Pulmonary artery endothelial cell (primary cell): ENCODE measurements at regions not wholly inside any gene's neighbourhood (a gene's known extent, or its start where the extent isn't known, plus 50 kb on each side); places are given as distances from the start of the nearest gene placed in this dataset.

Source experiments
- DNase-seq: peaks from one replicate; pipeline ENCODE4 v3.0.0-alpha.2; 2011; ENCODE audit warnings: low read depth, low spot score

- no peak for DNase-seq
Observed at GRCh38 chr7:31284106-31284505, 56.4 kb downstream of the NEUROD6 start.

- DNase-seq: no peak
Observed at GRCh38 chr7:31271641-31272405, 68.7 kb downstream of the NEUROD6 start.

GRCh38 chr7:31267486-31267885 is 73.0 kb downstream of the NEUROD6 start:
- no peak for DNase-seq

- no peak for DNase-seq
Observed at GRCh38 chr7:31263338-31263737, 77.2 kb downstream of the NEUROD6 start.

GRCh38 chr7:31261341-31261740 is 79.2 kb downstream of the NEUROD6 start:
- DNase-seq: no peak

GRCh38 chr7:31260851-31261250 is 79.7 kb downstream of the NEUROD6 start:
- no peak for DNase-seq

- no peak for DNase-seq
Observed at GRCh38 chr7:31258391-31258790, 82.1 kb downstream of the NEUROD6 start.

- no peak for DNase-seq
Observed at GRCh38 chr7:31256506-31256905, 84.0 kb downstream of the NEUROD6 start.

GRCh38 chr7:31254926-31255325 is 85.6 kb downstream of the NEUROD6 start:
- DNase-seq: no peak

GRCh38 chr7:31253532-31253931 is 87.0 kb downstream of the NEUROD6 start:
- DNase-seq: no peak

- no peak for DNase-seq
Observed at GRCh38 chr7:31251441-31251840, 89.1 kb downstream of the NEUROD6 start.

GRCh38 chr7:31249671-31250070 is 90.9 kb downstream of the NEUROD6 start:
- DNase-seq: no peak

- no peak for DNase-seq
Observed at GRCh38 chr7:31236868-31237267, 103.7 kb downstream of the NEUROD6 start.

GRCh38 chr7:31234836-31235605 is 105.5 kb downstream of the NEUROD6 start:
- no peak for DNase-seq

GRCh38 chr7:31228957-31229356 is 111.6 kb downstream of the NEUROD6 start:
- DNase-seq: no peak

GRCh38 chr7:31214751-31215150 is 125.8 kb downstream of the NEUROD6 start:
- DNase-seq: no peak

- no peak for DNase-seq
Observed at GRCh38 chr7:31211281-31211680, 129.2 kb downstream of the NEUROD6 start.

GRCh38 chr7:31204071-31204470 is 136.5 kb downstream of the NEUROD6 start:
- DNase-seq: no peak

- DNase-seq: no peak
Observed at GRCh38 chr7:31203551-31203950, 137.0 kb downstream of the NEUROD6 start.

GRCh38 chr7:31202801-31203200 is 137.7 kb downstream of the NEUROD6 start:
- no peak for DNase-seq

- peak; percentile 5 for DNase-seq
Observed at GRCh38 chr7:31192986-31193385, 140.9 kb downstream of the ADCYAP1R1 start.

- no peak for DNase-seq
Observed at GRCh38 chr7:31190906-31191305, 138.8 kb downstream of the ADCYAP1R1 start.

GRCh38 chr7:31186202-31186601 is 134.1 kb downstream of the ADCYAP1R1 start:
- no peak for DNase-seq
